Transverse colon (tissue), 4 donors: ENCODE measurements at regions not wholly inside any gene's neighbourhood (a gene's known extent, or its start where the extent isn't known, plus 50 kb on each side); places are given as distances from the start of the nearest gene placed in this dataset.

ENCODE experiments used
- EP300 ChIP-seq: sonication (generic); formaldehyde crosslinking; IDR thresholded peaks from one replicate; pipeline ENCODE4 v1.6.1; 2017; ENCODE audit warnings: antibody characterized with exemption, low read depth
- POLR2A ChIP-seq: fragments of 450-650 bp; IDR thresholded peaks from one replicate; pipeline ENCODE4 v1.6.1; 2016; ENCODE audit warnings: antibody characterized with exemption, mild to moderate bottlenecking, moderate library complexity
- POLR2AphosphoS5 ChIP-seq, 3 donors: sonication (generic); formaldehyde crosslinking; IDR thresholded peaks; one replicate each; pipeline ENCODE4 v1.6.1; 2016; ENCODE audit warnings: antibody characterized with exemption in 3 of 3
- TF ChIP-seq, protein P1 (sequence below), 5 experiments: fragments of 200-600 bp in 3 of 5; fragments of 450-650 bp in 2 of 5; sonication (generic) in 3 of 5; IDR thresholded peaks; 1 replicate in 2 of 5; 2 replicates in 3 of 5; pipeline ENCODE4 v1.5.1; 2016 to 2017; ENCODE audit warnings: antibody characterized with exemption in 5 of 5, inconsistent platforms in 3 of 5, mild to moderate bottlenecking in 2 of 5, moderate library complexity in 1 of 5

DNA sequence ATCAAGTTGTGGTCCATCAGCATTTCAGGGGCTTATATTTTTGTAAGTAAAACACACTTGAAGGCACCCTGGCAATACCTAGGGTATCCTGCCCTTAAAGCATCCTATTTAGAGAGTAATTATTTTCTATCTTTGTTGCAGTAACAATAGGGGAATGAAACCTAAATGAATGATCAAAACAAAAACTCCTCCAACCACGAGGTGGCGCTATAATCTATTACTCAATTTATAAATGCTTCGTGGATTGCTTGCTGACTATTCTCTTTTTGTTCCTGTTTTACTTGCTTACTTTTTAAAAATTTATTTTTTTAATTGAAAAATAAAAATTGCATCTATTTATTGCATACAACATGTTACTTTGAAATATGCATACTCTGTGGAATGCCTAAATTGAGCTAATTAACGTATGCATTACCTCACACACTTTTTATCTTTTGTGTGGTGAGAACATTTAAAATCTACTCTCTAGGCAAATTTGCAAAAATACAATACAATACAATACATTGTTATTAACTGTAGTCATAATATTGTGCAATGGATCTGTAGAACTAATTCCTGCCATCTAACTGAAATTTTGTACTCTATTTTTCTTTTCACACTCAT lies 147.7 kb upstream of the BMPER start:
- TF ChIP-seq POLR2AphosphoS5 (IDR thresholded peaks at IDR 0.05) (no peak), POLR2A (no peak), EP300 (no peak)
- TF ChIP-seq, protein P1, sequence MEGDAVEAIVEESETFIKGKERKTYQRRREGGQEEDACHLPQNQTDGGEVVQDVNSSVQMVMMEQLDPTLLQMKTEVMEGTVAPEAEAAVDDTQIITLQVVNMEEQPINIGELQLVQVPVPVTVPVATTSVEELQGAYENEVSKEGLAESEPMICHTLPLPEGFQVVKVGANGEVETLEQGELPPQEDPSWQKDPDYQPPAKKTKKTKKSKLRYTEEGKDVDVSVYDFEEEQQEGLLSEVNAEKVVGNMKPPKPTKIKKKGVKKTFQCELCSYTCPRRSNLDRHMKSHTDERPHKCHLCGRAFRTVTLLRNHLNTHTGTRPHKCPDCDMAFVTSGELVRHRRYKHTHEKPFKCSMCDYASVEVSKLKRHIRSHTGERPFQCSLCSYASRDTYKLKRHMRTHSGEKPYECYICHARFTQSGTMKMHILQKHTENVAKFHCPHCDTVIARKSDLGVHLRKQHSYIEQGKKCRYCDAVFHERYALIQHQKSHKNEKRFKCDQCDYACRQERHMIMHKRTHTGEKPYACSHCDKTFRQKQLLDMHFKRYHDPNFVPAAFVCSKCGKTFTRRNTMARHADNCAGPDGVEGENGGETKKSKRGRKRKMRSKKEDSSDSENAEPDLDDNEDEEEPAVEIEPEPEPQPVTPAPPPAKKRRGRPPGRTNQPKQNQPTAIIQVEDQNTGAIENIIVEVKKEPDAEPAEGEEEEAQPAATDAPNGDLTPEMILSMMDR (IDR thresholded peaks at IDR 0.05), result peak; percentile 54 to 71 (median 64)
